Parathyroid adenoma (tissue), 2 donors: ENCODE measurements at regions not wholly inside any gene's neighbourhood (a gene's known extent, or its start where the extent isn't known, plus 50 kb on each side); places are given as distances from the start of the nearest gene placed in this dataset.
"Not testable (repeated sequence)": the region's sequence is repeated elsewhere in the genome, so short reads cannot be mapped to it uniquely, and the experiment has no call there.

Experiments used
- H2AFZ ChIP-seq: fragments of 300-600 bp; sonication (generic); one replicate; pipeline ENCODE4 v1.7.0; 2017; ENCODE audit warnings: antibody characterized with exemption, mild to moderate bottlenecking
- H3K27ac ChIP-seq: fragments of 300-600 bp; sonication (generic); one replicate; pipeline ENCODE4 v1.7.0; 2017
- H3K27me3 ChIP-seq: fragments of 300-600 bp; sonication (generic); one replicate; pipeline ENCODE4 v1.7.0; 2017; ENCODE audit warnings: low read length; ENCODE audit not compliant: control insufficient read depth, insufficient read depth
- H3K36me3 ChIP-seq: fragments of 300-600 bp; sonication (generic); one replicate; pipeline ENCODE4 v1.7.0; 2017; ENCODE audit warnings: low read length; ENCODE audit not compliant: control insufficient read depth, insufficient read depth
- H3K4me1 ChIP-seq: fragments of 300-600 bp; sonication (generic); one replicate; pipeline ENCODE4 v1.7.0; 2017; ENCODE audit warnings: control low read depth
- H3K4me2 ChIP-seq: fragments of 300-600 bp; sonication (generic); one replicate; pipeline ENCODE4 v1.7.0; 2017; ENCODE audit warnings: low read length
- H3K4me3 ChIP-seq: fragments of 300-600 bp; sonication (generic); one replicate; pipeline ENCODE4 v1.7.0; 2017; ENCODE audit warnings: low read depth, low read length
- H3K79me2 ChIP-seq: fragments of 300-600 bp; sonication (generic); one replicate; pipeline ENCODE4 v1.7.0; 2017; ENCODE audit warnings: control low read depth
- H3K9ac ChIP-seq: fragments of 300-600 bp; sonication (generic); one replicate; pipeline ENCODE4 v1.7.0; 2017; ENCODE audit warnings: mild to moderate bottlenecking
- H3K9me3 ChIP-seq: fragments of 300-600 bp; sonication (generic); one replicate; pipeline ENCODE4 v1.7.0; 2017; ENCODE audit warnings: low read length; ENCODE audit not compliant: control insufficient read depth
- CTCF ChIP-seq: fragments of 300-600 bp; sonication (generic); IDR thresholded peaks from one replicate; pipeline ENCODE4 v1.7.0; 2017; ENCODE audit warnings: antibody characterized with exemption, mild to moderate bottlenecking
- donor health status: primary hyperparathyroidism.

DNA sequence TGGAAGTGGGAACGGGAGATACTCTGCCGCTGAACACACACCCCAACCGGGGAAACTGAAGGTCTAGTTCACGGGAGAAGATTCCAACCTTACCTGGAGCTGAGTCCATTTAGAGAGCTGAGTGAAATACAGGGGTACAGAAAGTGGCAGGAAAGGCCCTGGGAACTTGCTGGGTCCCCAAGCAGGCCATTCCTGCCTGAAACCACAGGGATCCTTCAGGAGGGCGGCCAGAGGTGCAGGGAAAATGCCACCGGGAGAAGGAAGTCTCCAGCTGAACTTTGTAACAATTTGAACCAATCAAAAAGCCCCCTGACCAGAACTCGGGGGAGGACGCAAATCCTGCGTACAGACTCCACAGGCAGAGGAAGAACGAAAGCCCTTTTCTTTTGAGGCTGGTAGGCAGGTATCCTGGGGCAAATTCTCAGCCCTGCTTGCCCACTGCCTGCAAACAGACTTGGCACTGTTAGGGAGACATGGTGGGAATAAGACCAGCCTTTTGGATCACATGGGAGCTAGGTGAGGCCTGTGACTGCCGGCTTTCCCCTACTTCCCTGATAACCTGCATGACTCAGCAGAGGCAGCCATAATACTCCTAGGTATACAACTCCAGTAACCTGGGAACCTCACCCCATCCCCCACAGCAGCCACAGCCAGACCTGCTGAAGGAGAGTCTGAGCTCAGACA lies 170.9 kb downstream of the SEC23A start:
- Histone ChIP-seq H3K27me3 (no peaks in the 10 kb centered on the region), H3K4me2 (no peak overlapping the region), H3K79me2 (no peaks in the 10 kb centered on the region), H3K9me3 (no peaks in the 10 kb centered on the region), H3K4me3 (no peak overlapping the region), H3K27ac (no peak overlapping the region), H2AFZ (no peak overlapping the region), H3K36me3 (no peaks in the 10 kb centered on the region), H3K9ac (no peak overlapping the region), H3K4me1 (no peaks in the 10 kb centered on the region)
- TF ChIP-seq CTCF, result no peak

DNA sequence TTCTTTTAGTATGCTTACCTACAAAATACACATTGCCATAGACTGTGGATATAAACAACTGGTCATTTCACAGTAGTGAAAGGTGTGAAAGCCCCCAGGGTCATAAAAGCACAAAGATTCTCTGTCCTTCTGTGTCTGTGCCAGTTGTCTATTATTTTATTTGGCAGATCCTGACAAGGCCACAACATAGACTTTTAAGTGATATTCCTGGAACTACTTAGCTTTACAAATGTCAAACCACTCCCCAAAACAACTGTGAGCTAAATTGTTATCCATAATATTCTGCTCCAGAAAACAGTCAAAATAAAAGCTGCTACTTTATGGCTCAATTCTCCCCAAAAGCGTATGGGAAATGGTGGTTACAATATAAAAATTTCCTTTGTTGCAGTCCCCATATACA lies 172.1 kb downstream of the SEC23A start:
- Histone ChIP-seq H3K9ac (no peak overlapping the region), H3K9me3 (no peaks in the 10 kb centered on the region), H2AFZ (no peak overlapping the region), H3K4me2 (no peak overlapping the region), H3K27me3 (no peaks in the 10 kb centered on the region), H3K27ac (no peak overlapping the region), H3K4me3 (no peak overlapping the region), H3K36me3 (no peaks in the 10 kb centered on the region), H3K4me1 (no peaks in the 10 kb centered on the region), H3K79me2 (no peaks in the 10 kb centered on the region)
- no peak for TF ChIP-seq CTCF

GRCh38 chr14:38930022-38930421 lies 173.0 kb downstream of the SEC23A start:
- Histone ChIP-seq H3K27ac (no peak overlapping the region), H3K4me1 (no peaks in the 10 kb centered on the region), H3K9ac (no peak overlapping the region), H3K27me3 (no peaks in the 10 kb centered on the region), H3K36me3 (no peaks in the 10 kb centered on the region), H3K4me3 (no peak overlapping the region), H3K4me2 (no peak overlapping the region), H3K9me3 (no peaks in the 10 kb centered on the region), H2AFZ (no peak overlapping the region), H3K79me2 (no peaks in the 10 kb centered on the region)
- TF ChIP-seq CTCF, result no peak

DNA sequence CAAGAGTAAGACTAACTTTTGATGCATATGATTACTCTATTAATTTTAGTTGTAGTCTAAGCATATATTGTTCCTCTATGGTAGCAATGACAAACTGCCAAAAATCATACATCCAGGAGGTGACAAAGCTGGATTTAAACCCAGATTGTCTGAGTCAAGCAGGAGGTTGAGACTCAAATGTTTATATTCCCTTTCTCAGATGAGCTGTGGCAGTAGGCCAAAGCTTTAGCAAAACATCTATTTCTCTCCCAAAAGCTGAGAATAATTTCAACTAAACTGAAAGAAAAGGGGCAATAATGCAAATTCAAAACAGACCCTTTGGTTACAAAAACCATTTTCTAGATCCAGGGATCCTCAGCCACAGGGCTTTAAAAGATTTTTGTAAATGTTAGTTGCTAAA lies 173.6 kb downstream of the SEC23A start:
- no peaks in the 10 kb centered on the region for H3K36me3 ChIP-seq
- H3K79me2 ChIP-seq, result no peaks in the 10 kb centered on the region
- no peak overlapping the region for H2AFZ ChIP-seq
- H3K4me1 ChIP-seq, result no peaks in the 10 kb centered on the region
- no peak overlapping the region for H3K4me3 ChIP-seq
- no peaks in the 10 kb centered on the region for H3K27me3 ChIP-seq
- no peaks in the 10 kb centered on the region for H3K9me3 ChIP-seq
- no peak for TF ChIP-seq CTCF
- H3K4me2 ChIP-seq, result no peak overlapping the region
- H3K9ac ChIP-seq, result no peak overlapping the region
- no peak overlapping the region for H3K27ac ChIP-seq

- H3K4me3 ChIP-seq, H3K4me1 ChIP-seq, H3K79me2 ChIP-seq, H3K4me2 ChIP-seq, H3K27ac ChIP-seq, H2AFZ ChIP-seq, H3K27me3 ChIP-seq, H3K9ac ChIP-seq, H3K36me3 ChIP-seq, H3K9me3 ChIP-seq: not testable (repeated sequence)
These were observed 181.1 kb downstream of the SEC23A start for GRCh38 chr14:38921893-38922292.
